CD4-positive, alpha-beta T cell treated with Interleukin-21 for 1 hour (primary cell): ENCODE measurements at regions not wholly inside any gene's neighbourhood (a gene's known extent, or its start where the extent isn't known, plus 50 kb on each side); places are given as distances from the start of the nearest gene placed in this dataset.
"Not testable (repeated sequence)": the region's sequence is repeated elsewhere in the genome, so short reads cannot be mapped to it uniquely, and the experiment has no call there.

Source experiments
- DNase-seq: peaks from one replicate; pipeline ENCODE4 v3.0.0-alpha.2; 2020

DNA sequence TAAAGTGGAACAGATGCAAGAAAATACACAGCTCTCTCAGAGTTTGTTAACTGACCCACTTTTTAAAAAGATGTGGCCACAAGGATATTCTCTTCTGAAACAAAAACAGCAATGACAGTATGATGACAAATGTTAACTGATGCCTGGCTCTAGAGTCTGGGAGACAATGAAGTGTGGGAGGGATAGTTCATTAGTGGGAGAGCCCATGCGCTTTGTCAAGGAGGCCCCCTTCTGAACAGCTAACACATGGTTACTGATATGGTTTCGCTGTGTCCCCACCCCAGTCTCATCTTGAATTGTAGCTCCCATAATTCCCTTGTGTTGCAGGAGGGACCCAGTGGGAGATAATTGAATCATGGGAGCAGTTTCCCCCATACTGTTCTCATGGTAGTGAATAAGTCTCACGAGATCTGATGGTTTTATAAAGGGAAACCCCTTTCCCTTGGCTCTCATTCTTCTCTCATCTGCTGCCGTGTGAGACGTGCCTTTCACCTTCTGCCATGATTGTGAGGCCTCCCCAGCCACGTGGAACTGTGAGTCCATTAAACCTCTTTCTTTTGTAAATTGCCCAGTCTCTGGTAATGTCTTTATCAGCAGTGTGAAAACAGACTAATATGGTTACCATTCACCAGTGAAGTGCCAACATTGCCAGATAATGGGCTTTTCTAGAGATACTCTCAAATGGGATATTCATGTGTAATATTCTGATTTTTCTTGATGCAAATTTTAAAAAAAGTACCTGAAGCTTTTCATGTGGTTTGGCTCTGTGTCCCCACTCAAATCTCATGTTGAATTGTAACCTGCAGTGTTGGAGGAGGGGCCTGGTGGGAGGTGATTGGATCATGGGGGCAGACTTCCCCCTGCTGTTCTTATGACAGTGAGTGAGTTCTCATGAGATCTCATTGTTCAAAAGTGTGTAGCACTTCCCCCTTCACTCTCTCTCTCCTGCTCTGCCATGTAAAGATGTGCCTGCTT is 435.8 kb downstream of the SHISA9 start:
- DNase-seq = not testable (repeated sequence)

DNA sequence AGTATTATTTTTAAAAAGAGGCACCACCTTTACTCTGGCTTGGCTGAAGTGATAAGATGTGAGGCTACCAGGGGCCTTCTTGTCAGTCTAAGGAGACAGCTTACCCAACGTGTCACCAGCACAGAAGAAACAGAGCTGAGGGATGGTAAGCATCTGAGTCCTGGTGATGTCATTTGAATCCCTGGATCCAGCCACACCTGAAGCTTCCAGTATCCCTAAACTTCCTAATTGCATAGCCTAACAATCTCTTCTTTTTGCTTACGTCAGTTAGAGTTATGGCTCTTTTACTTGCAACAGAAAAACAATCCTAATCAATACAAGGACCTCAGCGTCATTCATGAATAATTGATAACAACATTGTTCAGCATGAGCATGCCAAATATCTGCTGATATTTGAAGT is 436.6 kb downstream of the SHISA9 start:
- no peak for DNase-seq

DNA sequence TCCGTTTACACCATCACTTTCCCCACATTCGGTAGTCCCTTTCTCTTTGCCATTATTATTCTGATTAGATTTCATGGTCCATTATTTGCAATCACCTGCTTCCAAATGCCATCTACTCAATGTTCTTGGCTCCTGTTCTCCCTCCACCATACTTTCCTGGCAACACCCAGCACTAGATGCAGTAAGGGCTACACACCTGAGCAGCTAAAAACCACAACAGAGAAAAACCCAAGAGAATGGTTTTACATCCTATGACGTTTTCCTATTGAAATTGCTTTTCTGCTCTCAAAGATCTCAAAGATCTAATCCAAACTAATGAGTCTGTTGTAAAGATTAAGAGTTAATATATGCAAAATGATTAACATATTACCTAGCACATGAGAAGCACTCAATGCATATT is 441.3 kb downstream of the SHISA9 start:
- no peak for DNase-seq

DNA sequence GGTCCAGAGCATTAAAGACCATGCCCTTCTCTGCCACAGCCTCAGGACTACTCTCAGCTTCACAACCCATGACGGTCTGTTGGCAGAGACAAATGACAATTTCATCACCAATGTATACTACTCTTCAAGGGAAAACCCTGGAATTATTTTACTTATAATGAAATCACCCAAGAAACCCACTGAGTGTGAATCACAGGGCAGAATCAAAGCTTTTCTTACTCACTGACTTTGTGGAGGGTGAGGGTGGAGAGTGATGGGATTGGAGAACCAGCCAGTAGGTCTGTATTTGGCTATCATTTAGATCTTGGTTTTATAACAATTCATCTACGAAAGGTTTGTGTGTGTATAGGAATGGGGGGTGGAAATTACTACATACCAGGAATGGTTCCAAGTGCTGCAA is 442.6 kb downstream of the SHISA9 start:
- DNase-seq = no peak

DNA sequence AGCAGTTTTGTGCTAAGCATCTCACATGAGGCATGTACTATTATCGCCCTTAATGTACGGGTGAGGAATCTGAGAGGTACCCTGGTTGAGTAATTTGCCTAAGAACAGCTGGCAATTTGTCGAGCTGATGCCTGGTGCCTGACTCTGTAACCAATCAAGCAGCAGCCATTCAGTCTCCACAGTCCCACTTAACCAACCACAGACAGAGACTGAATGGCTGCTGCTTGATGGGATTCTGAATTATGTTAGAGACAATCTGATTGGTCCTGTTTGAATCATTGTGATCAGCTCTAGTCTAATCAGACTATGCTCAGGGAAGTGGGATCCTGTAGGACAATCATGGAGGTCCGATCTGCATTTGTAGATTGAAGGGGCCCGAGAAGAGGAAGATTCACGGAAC is 447.0 kb downstream of the SHISA9 start:
- no peak for DNase-seq

DNA sequence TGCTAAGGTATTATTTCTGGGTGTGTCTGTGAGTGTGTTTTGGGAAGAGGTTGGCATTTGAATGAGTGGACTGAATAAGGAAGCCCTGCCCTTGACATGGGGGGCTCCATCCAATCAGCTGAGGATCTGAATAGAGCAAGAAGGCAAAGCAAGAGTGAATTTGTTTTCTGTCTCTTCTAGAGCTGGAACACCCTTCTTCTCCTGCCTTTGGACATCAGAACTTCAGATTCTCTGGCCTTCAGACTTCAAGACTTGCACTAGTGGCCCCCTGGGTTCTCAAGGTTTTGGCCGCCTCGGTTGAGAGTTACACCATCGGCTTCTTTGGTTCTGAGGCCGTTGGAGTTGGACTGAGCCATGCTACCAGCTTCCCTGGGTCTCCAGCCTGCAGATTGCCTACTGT is 448.6 kb downstream of the SHISA9 start:
- DNase-seq = no peak

DNA sequence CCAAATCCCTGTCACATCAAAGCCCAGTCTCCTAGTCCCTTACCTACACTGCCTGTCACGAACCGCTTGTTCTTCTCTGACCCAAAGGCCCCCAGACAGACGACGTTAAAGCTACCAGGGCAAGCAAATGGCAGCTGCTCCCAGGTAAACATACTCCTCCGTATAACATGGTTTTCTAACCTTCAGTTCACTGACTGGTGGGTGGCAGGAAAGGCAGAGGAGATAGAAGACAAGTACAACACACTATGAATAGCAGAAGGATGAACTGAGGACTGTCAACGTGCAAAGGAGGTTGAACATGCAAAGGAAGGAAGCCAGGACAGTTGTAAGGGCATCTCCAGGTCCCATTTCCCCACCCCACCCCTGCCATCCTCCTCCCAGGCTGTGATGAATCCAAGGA is 449.8 kb downstream of the SHISA9 start:
- no peak for DNase-seq

DNA sequence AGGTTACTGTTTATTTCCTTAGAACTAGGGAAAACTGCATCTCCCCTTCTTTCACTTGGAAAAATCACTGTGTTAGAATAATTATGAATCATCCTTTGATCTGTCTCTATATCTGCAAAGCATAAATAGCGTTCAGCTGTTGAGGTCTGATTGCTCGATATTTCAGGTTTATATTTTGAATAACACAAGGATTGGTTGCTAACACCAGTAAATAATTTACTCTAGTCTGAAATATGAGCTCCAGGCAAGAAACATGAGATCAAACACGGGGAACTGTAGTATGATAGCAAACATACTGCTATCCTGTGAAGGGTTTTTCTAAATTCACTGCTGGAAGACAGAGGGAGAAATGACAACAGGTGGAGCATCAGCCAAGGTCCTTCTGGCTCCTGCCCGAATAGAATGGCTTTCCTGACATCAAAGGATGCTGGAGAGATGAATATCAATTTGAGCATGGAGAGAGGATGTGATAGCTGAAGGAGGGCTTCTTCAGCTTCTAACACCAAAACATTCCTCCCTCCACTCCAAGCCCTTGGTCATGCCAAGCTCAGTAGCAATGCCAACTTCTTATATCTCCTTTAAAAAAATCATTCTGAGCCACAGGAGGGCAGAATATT is 450.3 kb downstream of the SHISA9 start:
- no peak for DNase-seq

DNA sequence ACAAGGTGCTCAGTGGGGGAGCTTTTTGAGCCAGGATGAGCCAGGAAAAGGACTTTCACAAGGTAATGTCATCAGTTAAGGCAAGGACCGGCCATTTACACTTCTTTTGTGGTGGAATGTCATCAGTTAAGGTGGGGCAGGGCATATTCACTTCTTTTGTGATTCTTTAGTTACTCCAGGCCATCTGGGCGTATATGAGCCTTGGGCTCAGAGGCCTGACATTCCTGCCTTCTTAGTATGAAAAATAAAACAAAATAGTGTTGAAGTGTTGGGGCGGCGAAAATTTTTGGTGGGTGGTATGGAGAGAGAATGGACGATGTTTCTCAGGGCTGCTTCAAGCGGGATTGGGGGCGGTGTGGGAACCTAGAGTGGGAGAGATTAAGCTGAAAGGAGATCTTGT is 451.4 kb downstream of the SHISA9 start:
- DNase-seq = not testable (repeated sequence)

DNA sequence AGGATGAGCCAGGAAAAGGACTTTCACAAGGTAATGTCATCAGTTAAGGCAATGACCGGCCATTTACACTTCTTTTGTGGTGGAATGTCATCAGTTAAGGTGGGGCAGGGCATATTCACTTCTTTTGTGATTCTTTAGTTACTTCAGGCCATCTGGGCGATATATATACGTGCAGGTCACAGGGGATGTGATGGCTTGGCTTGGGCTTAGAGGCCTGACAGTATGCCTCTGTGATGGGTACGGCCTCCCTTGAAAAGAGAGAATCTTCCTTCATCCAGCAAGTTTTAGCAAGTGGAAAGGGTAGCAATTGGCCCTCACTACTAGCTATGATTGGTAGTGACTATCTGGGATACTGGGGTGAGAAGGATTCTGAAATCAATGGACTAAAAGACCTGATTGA is 456.4 kb downstream of the SHISA9 start:
- DNase-seq = not testable (repeated sequence)

DNA sequence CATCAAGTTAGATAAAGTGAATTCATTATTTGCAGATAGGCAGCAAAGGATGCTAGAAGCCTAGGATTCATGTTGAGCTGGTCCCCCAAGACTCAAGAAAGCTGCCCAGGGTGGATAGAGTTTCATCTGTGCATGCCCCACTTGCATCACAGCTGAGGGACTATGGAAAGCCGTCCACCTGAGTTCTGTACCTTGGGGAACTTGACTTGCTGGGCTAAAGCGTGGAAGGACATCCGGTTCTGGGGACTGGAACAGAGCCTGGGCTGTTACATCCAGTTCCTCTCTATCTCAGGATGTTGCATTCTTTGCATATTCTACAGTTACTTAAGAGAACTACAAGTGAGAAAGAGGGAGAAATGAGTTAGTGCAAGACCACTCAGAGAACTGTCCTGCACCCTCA is 458.4 kb downstream of the SHISA9 start:
- DNase-seq = no peak

DNA sequence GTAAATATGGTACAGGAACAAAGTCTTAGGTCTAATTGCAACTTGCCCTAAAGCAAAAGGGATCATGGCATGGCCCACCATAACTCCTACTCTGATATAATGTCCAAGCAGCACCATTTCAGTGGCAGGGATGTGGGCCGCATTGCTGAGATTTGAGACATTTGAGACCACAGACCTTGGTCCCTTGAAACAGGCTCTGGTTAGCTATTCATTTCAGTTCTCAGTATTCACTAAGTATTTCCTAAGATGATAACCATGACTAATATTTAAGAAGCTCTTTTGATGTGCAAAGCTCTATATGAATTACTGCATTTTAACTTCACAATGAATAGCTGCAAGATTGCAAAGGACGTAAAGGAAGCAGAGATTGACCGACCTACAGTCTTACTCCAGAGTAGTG is 471.0 kb downstream of the SHISA9 start:
- DNase-seq = no peak

DNA sequence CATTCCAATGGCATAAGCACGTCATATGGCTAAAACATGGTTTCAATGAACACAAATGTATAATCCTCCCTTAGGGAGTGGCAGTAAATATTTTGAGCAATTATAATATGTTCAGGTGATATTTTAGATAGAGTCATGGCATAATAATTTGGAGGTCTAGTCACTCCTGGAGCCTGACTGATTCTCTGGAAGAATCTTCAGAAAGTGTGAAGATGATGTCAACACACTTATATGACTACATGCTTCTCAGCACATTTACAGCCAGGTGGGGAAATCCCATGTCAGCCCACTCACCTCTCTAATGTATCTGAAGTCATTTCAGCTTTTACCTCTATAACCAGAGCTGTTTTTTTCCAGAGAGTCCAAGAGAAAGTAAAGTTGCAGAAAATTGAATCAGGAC is 474.8 kb downstream of the SHISA9 start:
- no peak for DNase-seq

DNA sequence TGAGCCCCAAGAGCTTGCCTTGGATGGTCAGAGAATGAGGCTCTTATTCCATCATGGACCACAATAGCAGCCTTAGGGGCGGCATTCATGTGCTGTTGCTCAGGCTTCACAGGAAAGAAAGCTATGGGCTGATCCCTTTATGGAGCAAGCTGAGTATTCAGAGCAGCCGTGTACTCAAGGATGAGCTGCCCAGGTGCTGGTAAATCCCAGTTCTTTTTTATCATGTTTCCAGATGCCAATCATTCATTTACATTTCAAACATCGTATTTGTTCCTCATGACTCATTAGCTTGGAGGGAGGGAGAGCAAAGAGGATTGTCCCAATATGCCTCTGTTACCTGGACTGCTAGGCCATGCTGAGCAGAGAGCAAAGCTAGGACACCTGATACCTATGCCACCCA is 475.7 kb downstream of the SHISA9 start:
- no peak for DNase-seq

DNA sequence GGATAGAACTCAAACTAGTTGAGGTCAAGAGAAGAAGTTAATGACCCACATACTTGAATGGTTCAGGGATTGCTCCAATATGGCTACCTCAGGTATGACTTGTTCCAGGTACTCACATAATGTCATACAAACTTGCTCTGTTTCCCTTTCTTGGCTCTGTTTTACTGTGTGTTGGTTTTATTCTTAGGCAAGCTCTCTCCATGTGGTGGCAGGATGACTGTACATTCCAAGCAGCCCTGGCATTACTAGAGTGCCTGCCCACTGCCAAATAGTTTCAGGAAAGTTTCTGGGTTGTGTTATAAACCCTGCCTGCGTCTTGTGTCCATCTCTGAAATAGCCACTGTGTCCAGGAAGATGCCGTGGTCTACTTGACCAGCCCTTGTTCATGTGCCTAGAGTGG is 476.8 kb downstream of the SHISA9 start:
- no peak for DNase-seq

DNA sequence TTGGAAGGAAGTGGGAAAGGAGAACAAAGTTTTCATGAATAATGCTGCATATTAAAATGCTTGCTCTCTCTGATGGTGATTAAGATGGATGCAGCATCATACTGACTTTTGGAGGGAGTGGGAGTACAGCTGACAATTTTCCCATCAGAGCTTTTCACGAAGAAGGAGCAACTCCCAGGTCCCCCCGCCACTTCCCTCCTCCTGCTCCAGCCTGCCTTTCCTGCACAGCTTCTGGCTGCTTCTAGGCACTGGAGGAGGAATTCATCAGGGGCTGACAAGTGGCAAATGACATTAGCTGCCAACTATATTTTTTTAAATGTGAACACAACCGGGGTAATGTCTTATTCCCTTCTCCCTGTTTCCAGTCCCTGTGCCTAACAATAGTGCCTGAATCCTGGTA is 477.9 kb downstream of the SHISA9 start:
- no peak for DNase-seq

DNA sequence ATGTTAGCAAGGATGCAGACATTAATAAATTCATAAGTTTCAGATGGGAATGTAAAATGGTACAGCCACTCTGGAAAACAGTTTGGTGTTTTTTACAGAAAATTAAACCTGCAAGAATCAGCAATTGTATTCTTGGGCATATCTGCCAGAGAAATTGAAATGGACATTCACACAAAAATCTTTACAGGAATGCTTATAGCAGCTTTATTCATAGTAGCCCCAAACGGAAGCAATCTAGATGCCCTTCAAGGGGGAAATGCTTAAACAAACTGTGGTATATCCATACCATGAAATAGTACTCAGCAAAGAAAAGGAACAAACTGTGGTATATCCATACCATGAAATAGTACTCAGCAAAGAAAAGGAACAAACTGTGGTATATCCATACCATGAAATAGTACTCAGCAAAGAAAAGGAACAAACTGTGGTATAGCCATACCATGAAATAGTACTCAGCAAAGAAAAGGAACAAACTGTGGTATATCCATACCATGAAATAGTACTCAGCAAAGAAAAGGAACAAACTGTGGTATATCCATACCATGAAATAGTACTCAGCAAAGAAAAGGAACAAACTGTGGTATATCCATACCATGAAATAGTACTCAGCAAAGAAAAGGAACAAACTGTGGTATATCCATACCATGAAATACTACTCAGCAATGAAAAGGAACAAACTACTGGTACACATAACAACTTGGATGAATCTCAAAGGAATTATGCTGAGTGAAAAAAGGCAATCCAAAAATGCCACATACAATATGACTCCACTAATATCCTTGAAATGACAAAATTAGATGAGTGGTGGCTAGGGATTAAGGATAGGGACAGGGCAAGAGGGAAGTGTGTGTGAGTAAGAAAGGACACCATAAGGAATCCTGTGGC is 484.0 kb downstream of the SHISA9 start:
- not testable (repeated sequence) for DNase-seq

DNA sequence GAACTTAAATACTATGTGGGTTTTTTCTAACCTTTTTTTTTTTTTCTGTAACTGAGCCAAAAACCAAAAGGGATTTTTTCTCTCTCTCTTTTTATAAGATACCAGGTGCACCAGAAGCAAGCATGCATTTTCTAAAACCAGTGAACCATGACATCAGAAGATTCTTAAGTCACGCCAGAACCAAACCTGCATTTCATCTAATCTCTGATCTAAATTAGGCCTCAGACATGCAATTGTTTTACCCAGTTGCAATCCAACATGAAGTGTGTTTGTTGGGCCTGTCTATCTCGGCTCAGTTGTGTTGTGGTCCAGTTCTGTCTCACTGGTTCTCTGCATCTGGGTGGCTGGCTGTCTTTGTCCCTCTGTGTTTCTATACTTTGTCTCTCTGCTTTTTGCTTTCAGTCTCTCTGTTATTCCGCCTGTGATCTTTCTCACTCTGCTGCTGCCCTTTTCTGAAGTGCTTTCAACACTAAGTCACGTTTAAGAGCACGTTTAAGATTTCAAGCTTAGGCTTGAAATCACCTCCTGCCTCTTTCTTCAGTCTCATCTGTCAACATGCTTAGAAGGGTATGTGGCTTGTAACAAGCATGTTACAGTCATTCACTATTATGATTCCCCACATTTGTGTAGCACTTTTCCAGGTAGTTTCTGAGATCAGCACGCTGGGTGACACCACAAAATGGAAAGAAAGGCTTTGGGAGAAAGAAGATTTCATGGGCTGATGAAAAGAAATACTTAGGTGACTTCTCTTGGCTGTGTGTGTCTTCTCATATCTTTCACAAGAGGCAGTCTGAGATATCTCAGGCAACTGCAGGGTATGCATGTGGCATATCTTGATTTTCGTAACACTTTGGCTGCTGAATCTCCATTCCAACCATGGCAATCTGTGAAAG is 488.9 kb downstream of the SHISA9 start:
- DNase-seq = no peak

DNA sequence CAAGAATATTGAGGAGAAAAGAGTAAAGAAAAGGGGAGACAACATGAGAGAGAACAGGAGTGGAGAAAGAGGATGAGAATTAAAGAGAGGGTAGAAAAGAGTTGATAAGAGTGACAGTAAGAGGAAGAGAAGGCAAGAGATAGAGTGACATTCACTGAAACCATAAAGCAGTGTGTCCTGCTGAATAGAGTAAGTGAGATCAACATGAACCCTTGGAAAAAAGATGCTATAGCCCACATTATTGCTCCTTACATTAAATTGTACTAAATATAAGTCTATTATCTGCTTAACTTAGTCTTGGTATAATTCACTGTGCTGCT is 489.5 kb downstream of the SHISA9 start:
- DNase-seq = no peak

DNA sequence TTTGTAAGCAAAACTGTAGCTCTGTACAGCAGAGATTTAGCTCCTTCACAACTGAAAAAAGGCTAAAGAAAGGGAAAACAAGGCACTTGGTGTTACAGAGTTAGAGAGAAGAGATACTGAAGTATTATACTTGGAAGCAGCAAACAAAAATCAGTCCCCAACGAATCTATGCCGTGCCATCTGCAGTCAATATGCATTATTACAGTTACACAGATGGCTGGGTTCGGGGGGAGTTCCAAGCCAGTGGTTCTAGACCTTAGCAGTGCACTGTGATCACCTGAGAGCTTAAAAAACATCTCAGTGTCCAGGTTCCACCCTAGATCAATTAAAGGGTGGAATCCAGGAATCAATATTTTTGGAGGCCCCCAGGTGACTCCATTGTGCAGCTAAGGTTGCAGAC is 489.9 kb downstream of the SHISA9 start:
- no peak for DNase-seq

DNA sequence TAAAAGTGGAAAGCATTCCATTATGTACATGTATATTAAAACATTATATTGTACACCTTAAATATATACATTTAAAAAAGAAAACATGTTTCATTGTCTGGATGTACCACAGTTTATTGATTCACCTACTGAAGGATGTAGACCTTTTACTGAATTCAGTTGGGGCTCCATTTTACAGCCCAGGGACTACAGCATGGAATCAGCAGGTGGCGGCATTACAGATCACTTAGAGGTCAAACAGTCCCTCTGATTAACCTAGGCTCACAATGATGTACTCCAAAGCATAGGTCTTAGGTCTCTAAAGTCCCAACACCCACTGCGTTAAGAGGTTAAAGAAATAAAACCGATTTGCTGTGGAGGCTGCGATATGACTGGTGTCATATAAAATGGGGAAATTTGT is 490.9 kb downstream of the SHISA9 start:
- no peak for DNase-seq

DNA sequence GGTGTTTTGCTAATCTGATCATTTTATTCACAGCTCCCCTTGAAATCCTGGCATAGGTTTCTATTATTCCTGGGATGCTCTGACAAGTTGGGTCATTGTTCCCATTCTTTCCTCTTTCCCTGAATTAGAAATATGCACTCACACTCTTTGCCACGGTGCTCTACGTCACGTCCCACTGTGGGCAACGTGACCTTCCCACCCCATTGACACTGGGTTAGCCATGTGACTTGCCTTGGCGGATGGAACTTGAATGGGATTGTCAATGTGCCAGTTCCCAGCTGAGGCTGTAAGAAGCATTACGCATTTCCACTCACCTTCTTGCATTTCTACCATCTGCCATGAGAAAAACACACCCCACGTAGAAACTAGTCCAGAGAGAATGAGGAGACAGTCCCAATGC is 492.4 kb downstream of the SHISA9 start:
- DNase-seq = no peak

DNA sequence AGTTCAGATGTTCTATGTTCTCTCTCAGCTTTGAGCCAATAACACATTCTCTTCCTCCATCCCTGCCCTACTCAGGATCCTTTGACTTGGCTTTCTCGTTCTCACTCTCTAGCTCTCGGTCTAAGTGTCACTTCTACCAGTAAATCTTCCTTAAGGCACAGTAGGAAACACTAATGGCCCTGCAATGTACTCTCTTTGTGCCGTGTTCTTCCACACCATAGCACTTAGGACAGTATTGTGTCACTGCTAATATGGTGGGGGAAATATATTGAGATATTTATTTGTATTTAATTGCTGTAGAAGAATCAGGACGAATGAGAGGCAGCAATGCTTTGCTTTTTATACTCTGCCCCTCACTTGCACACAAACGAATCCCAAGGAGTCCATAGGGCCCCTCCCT is 493.1 kb downstream of the SHISA9 start:
- DNase-seq = no peak
